SK-N-SH (cell line): ENCODE measurements at regions not wholly inside any gene's neighbourhood (a gene's known extent, or its start where the extent isn't known, plus 50 kb on each side); places are given as distances from the start of the nearest gene placed in this dataset.

Source experiments
- CTCF ChIA-PET: fragments of 300-600, 350-600 bp; formaldehyde crosslinking; extraction: SDS; loops from one replicate; lab custom pipeline; 2021; lab: Yijun Ruan, JAX
- POLR2A ChIA-PET: fragments of 350-600 bp; sonication (Branson Sonifier 250); formaldehyde crosslinking; extraction: SDS; loops from one replicate; lab custom pipeline; 2020; ENCODE audit warnings: antibody characterized with exemption, inconsistent platforms; lab: Yijun Ruan, JAX
- DNase-seq: peaks from one replicate; pipeline ENCODE4 v3.0.0; 2012
- H2AFZ ChIP-seq: fragments of 200-600 bp; sonication (generic); 2 replicates; pipeline ENCODE4 v1.8.1; 2016; ENCODE audit warnings: antibody characterized with exemption, mild to moderate bottlenecking, low read depth
- H3F3A ChIP-seq: fragments of 200-600 bp; sonication (generic); replicated peaks from 2 replicates; pipeline ENCODE3; 2016; ENCODE audit warnings: antibody characterized with exemption, mild to moderate bottlenecking; ENCODE audit not compliant: insufficient read depth
- H3K27ac ChIP-seq, 2 experiments: fragments of 200-500 bp in 1 of 2; fragments of 200-600 bp in 1 of 2; sonication (Bioruptor generic) in 1 of 2; sonication (generic), shearing (Covaris generic) in 1 of 2; 2 replicates each; pipeline versions ENCODE4 v1.5.1 to v1.6.1; 2014 to 2016; ENCODE audit warnings: low read depth in 2 of 2, inconsistent platforms in 1 of 2, low read length in 1 of 2, mild to moderate bottlenecking in 1 of 2, mixed read lengths in 1 of 2
- H3K27me3 ChIP-seq: fragments of 200-600 bp; sonication (generic), shearing (Covaris generic); 2 replicates; pipeline ENCODE4 v1.6.1; 2016; ENCODE audit warnings: mixed run types; ENCODE audit not compliant: insufficient read depth
- H3K36me3 ChIP-seq, 2 experiments: fragments of 200-500 bp in 1 of 2; fragments of 200-600 bp in 1 of 2; sonication (Bioruptor generic) in 1 of 2; sonication (generic) in 1 of 2; replicated peaks in 1 of 2; 2 replicates each; pipeline versions ENCODE3 to v1.5.1; 2014 to 2016; ENCODE audit warnings: low read length in 1 of 2, mild to moderate bottlenecking in 1 of 2; ENCODE audit not compliant: insufficient read depth in 2 of 2, control insufficient read depth in 1 of 2
- H3K4me1 ChIP-seq, 2 experiments: fragments of 200-500 bp in 1 of 2; fragments of 200-600 bp in 1 of 2; sonication (Bioruptor generic) in 1 of 2; sonication (generic), shearing (Covaris generic) in 1 of 2; 2 replicates each; pipeline versions ENCODE4 v1.5.1 to v1.6.1; 2014 to 2016; ENCODE audit warnings: low read depth in 1 of 2, low read length in 1 of 2, mixed run types in 1 of 2; ENCODE audit not compliant: insufficient read depth in 2 of 2, control insufficient read depth in 1 of 2
- H3K4me2 ChIP-seq: fragments of 200-600 bp; sonication (generic), shearing (Covaris generic); 2 replicates; pipeline ENCODE4 v1.6.1; 2017; ENCODE audit warnings: mixed run types
- H3K4me3 ChIP-seq, 2 experiments: fragments of 200-500 bp in 1 of 2; fragments of 200-600 bp in 1 of 2; sonication (Bioruptor generic) in 1 of 2; sonication (generic), shearing (Covaris generic) in 1 of 2; 2 replicates each; pipeline versions ENCODE4 v1.5.1 to v1.8.1; 2014 to 2016; ENCODE audit warnings: low read depth in 2 of 2, inconsistent platforms in 1 of 2, low read length in 1 of 2, mild to moderate bottlenecking in 1 of 2, mixed read lengths in 1 of 2, moderate library complexity in 1 of 2
- H3K79me2 ChIP-seq: fragments of 200-600 bp; sonication (generic); 2 replicates; pipeline ENCODE4 v1.8.1; 2017; ENCODE audit warnings: mild to moderate bottlenecking; ENCODE audit not compliant: insufficient read depth
- H3K9ac ChIP-seq: fragments of 200-600 bp; sonication (generic); 2 replicates; pipeline ENCODE4 v1.6.1; 2017; ENCODE audit warnings: mixed run types
- H3K9me2 ChIP-seq: fragments of 200-600 bp; sonication (generic); 2 replicates; pipeline ENCODE4 v1.6.1; 2017; ENCODE audit warnings: mixed run types
- H3K9me3 ChIP-seq: fragments of 200-600 bp; sonication (generic); 2 replicates; pipeline ENCODE4 v1.6.1; 2017; ENCODE audit warnings: mixed run types, mild to moderate bottlenecking, moderate library complexity
- H4K20me1 ChIP-seq: fragments of 200-600 bp; sonication (generic); 2 replicates; pipeline ENCODE4 v1.6.1; 2017; ENCODE audit warnings: mild to moderate bottlenecking, mixed run types; ENCODE audit not compliant: insufficient read depth
- CHD2 ChIP-seq: fragments of 150-350 bp; IDR thresholded peaks from 2 replicates; pipeline ENCODE4 v1.6.1; 2018; ENCODE audit warnings: low read length; ENCODE audit not compliant: partially characterized antibody
- ELF1 ChIP-seq: IDR thresholded peaks from 2 replicates; pipeline ENCODE4 v1.4.0; 2012
- EP300 ChIP-seq, 2 experiments: IDR thresholded peaks; 2 replicates each; pipeline versions ENCODE4 v1.4.0 to v1.6.1; 2012; ENCODE audit warnings: borderline replicate concordance in 1 of 2, low read depth in 1 of 2, low read length in 1 of 2
- FOXM1 ChIP-seq: IDR thresholded peaks from 2 replicates; pipeline ENCODE4 v1.4.0; 2012; ENCODE audit warnings: low read depth, mild to moderate bottlenecking
- GABPA ChIP-seq: IDR thresholded peaks from 2 replicates; pipeline ENCODE4 v1.4.0; 2012; ENCODE audit warnings: low read depth, mild to moderate bottlenecking
- GATA2 ChIP-seq: sonication (generic); formaldehyde crosslinking; IDR thresholded peaks from 2 replicates; pipeline ENCODE4 v1.5.0; 2020; ENCODE audit warnings: mild to moderate bottlenecking, missing genetic modification reagents
- MEF2A ChIP-seq: IDR thresholded peaks from 2 replicates; pipeline ENCODE4 v1.4.0; 2012; ENCODE audit warnings: low read depth, borderline replicate concordance
- NFIC ChIP-seq: IDR thresholded peaks from 2 replicates; pipeline ENCODE4 v1.4.0; 2012; ENCODE audit warnings: borderline replicate concordance
- RAD21 ChIP-seq: IDR thresholded peaks from 2 replicates; pipeline ENCODE4 v1.6.1; 2012; ENCODE audit warnings: mild to moderate bottlenecking, low read length
- RCOR1 ChIP-seq: fragments of 150-350 bp; IDR thresholded peaks from 2 replicates; pipeline ENCODE4 v1.6.1; 2017; ENCODE audit warnings: antibody characterized with exemption, low read length
- SIN3A ChIP-seq: IDR thresholded peaks from 2 replicates; pipeline ENCODE4 v1.6.1; 2012; ENCODE audit warnings: low read depth, mild to moderate bottlenecking, low read length, moderate library complexity, borderline replicate concordance
- TAF1 ChIP-seq: IDR thresholded peaks from 2 replicates; pipeline ENCODE4 v1.6.1; 2012; ENCODE audit warnings: low read depth, mild to moderate bottlenecking, low read length, moderate library complexity, borderline replicate concordance
- TCF12 ChIP-seq: IDR thresholded peaks from 2 replicates; pipeline ENCODE4 v1.4.0; 2012
- USF1 ChIP-seq: IDR thresholded peaks from 2 replicates; pipeline ENCODE4 v1.4.0; 2012; ENCODE audit warnings: low read depth, borderline replicate concordance
- USF2 ChIP-seq: fragments of 150-350 bp; IDR thresholded peaks from 2 replicates; pipeline ENCODE4 v1.6.1; 2017; ENCODE audit warnings: antibody characterized with exemption, low read length, low read depth, borderline replicate concordance
- ZBTB33 ChIP-seq: IDR thresholded peaks from 2 replicates; pipeline ENCODE4 v1.4.0; 2012; ENCODE audit warnings: low read depth, borderline replicate concordance
- WGBS: methylation state at CpG from one replicate; pipeline ENCODE4 v1.1.6; 2017; ENCODE audit warnings: low lambda C conversion rate; 5-methylcytosine and 5-hydroxymethylcytosine counted together
- TF ChIP-seq, protein P1 (sequence below): fragments of 200-600 bp; sonication (generic); IDR thresholded peaks from 2 replicates; pipeline ENCODE4 v1.6.1; 2017; ENCODE audit warnings: antibody characterized with exemption, mild to moderate bottlenecking, moderate library complexity

GRCh38 chr4:182022909-182023308 lies 220.3 kb upstream of the TENM3 start:
- Histone ChIP-seq H4K20me1 (no peaks in the 10 kb centered on the region), H2AFZ (no peak overlapping the region), H3K4me3 (no peak overlapping the region), H3K79me2 (no peaks in the 10 kb centered on the region), H3K9ac (no peak overlapping the region), H3K4me1 (no peaks in the 10 kb centered on the region), H3K9me3 (peaks cover 6% of the 10 kb centered on the region; the same call in 1 of the 2 replicates), H3K4me2 (no peak overlapping the region), H3K27me3 (no peaks in the 10 kb centered on the region), H3F3A (no peaks in the 10 kb centered on the region), H3K27ac (no peak overlapping the region), H3K36me3 (no peaks in the 10 kb centered on the region), H3K9me2 (no peaks in the 10 kb centered on the region)
- ChIA-PET POLR2A (interaction anchor here (0.6 kb wide), 1 partner anchor 272 kb away, joined by 3 read pairs; no protein-coding TSS in a partner anchor), CTCF (interaction anchor here (0.8 to 1.0 kb wide), 2 partner anchors 10 to 27 kb away, joined by 3 read pairs; no protein-coding TSS in a partner anchor)
- DNase-seq: no peak
- TF ChIP-seq GATA2: no peak
- TF ChIP-seq CHD2: no peak
- TF ChIP-seq, protein P1, sequence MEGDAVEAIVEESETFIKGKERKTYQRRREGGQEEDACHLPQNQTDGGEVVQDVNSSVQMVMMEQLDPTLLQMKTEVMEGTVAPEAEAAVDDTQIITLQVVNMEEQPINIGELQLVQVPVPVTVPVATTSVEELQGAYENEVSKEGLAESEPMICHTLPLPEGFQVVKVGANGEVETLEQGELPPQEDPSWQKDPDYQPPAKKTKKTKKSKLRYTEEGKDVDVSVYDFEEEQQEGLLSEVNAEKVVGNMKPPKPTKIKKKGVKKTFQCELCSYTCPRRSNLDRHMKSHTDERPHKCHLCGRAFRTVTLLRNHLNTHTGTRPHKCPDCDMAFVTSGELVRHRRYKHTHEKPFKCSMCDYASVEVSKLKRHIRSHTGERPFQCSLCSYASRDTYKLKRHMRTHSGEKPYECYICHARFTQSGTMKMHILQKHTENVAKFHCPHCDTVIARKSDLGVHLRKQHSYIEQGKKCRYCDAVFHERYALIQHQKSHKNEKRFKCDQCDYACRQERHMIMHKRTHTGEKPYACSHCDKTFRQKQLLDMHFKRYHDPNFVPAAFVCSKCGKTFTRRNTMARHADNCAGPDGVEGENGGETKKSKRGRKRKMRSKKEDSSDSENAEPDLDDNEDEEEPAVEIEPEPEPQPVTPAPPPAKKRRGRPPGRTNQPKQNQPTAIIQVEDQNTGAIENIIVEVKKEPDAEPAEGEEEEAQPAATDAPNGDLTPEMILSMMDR: no peak
- no peak for TF ChIP-seq USF1
- no peak for TF ChIP-seq ZBTB33
- 44% methylated on average over 5 of the region's 5 CpGs for WGBS

DNA sequence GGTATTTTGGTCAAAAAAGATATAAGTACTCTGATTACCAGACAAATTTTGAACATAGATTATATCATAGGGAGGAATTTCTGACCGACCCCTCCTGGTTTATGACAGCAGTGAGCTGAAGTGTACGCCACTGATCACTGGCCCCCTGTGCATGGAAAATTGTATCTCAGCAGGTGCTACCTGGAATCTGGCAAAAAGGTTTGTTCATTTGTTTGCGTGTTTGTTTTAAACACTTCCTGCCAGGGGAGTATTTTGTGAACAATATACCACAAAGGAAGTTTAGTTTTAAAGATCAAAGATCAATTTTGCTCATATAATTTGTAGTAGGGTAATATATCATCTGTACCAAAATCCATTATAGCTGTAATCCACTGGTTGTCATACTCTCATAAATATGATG lies 219.7 kb upstream of the TENM3 start:
- no peaks in the 10 kb centered on the region for H3K4me1 ChIP-seq
- ChIA-PET CTCF (interaction anchor here (0.8 kb wide), 1 partner anchor 28 kb away, joined by 3 read pairs; no protein-coding TSS in a partner anchor), POLR2A (no interaction called here)
- TF ChIP-seq SIN3A (no peak), TCF12 (no peak), TAF1 (no peak), EP300 (IDR thresholded peaks at IDR 0.05; ENCODE audit: borderline replicate concordance in 1 of 2, low read depth in 1 of 2, low read length in 1 of 2) (no peak), RAD21 (no peak), MEF2A (no peak), FOXM1 (no peak), USF2 (no peak), ELF1 (no peak), GABPA (no peak), RCOR1 (no peak), NFIC (no peak)
- TF ChIP-seq, protein P1: no peak
- H3K9me2 ChIP-seq: no peaks in the 10 kb centered on the region
- peaks cover 6% of the 10 kb centered on the region; the same call in 1 of the 2 replicates for H3K9me3 ChIP-seq
- H3K36me3 ChIP-seq: no peaks in the 10 kb centered on the region
- no peak overlapping the region for H3K9ac ChIP-seq
- H4K20me1 ChIP-seq: no peaks in the 10 kb centered on the region
- H3K27me3 ChIP-seq: no peaks in the 10 kb centered on the region
- DNase-seq: no peak
- no peak overlapping the region for H3K4me3 ChIP-seq
- 49% methylated on average over 3 of the region's 3 CpGs for WGBS
- H3K79me2 ChIP-seq: no peaks in the 10 kb centered on the region
- no peaks in the 10 kb centered on the region for H3F3A ChIP-seq
- H3K4me2 ChIP-seq: no peak overlapping the region
- no peak overlapping the region for H3K27ac ChIP-seq
- H2AFZ ChIP-seq: no peak overlapping the region
